CD1c-positive myeloid dendritic cell (primary cell): ENCODE measurements at regions not wholly inside any gene's neighbourhood (a gene's known extent, or its start where the extent isn't known, plus 50 kb on each side); places are given as distances from the start of the nearest gene placed in this dataset.
"Not testable (repeated sequence)": the region's sequence is repeated elsewhere in the genome, so short reads cannot be mapped to it uniquely, and the experiment has no call there.

Experiments used
- DNase-seq: peaks from one replicate; pipeline ENCODE4 v3.0.0-alpha.2; 2016; ENCODE audit errors: extremely low spot score

- no peak for DNase-seq
Measured at GRCh38 chr4:143819029-143819428, 86.3 kb downstream of the GYPE start.

GRCh38 chr4:143817866-143818265 is 87.5 kb downstream of the GYPE start:
- DNase-seq, result not testable (repeated sequence)

GRCh38 chr4:143815375-143815774 is 90.0 kb downstream of the GYPE start:
- DNase-seq, result not testable (repeated sequence)

GRCh38 chr4:143813431-143814154 is 91.8 kb downstream of the GYPE start:
- not testable (repeated sequence) for DNase-seq

GRCh38 chr4:143791693-143792092 is 91.2 kb upstream of the FREM3 start:
- DNase-seq, result not testable (repeated sequence)

- DNase-seq, result not testable (repeated sequence)
Measured at GRCh38 chr4:143790425-143790824, 90.0 kb upstream of the FREM3 start.

GRCh38 chr4:143789618-143790017 is 89.1 kb upstream of the FREM3 start:
- DNase-seq, result not testable (repeated sequence)

GRCh38 chr4:143784567-143784966 is 84.1 kb upstream of the FREM3 start:
- DNase-seq, result no peak

- no peak for DNase-seq
Measured at GRCh38 chr4:143782521-143782920, 82.0 kb upstream of the FREM3 start.

- DNase-seq, result peak; percentile 44
Measured at GRCh38 chr4:143773998-143774895, 73.8 kb upstream of the FREM3 start.

- DNase-seq, result no peak
Measured at GRCh38 chr4:143771269-143771668, 70.8 kb upstream of the FREM3 start.

- no peak for DNase-seq
Measured at GRCh38 chr4:143768007-143768591, 67.6 kb upstream of the FREM3 start.

- DNase-seq, result no peak
Measured at GRCh38 chr4:143763587-143763986, 63.1 kb upstream of the FREM3 start.

GRCh38 chr4:143762511-143762910 is 62.0 kb upstream of the FREM3 start:
- no peak for DNase-seq
